Adrenal gland (tissue), 5 donors: ENCODE measurements at regions not wholly inside any gene's neighbourhood (a gene's known extent, or its start where the extent isn't known, plus 50 kb on each side); places are given as distances from the start of the nearest gene placed in this dataset.

Source experiments
- POLR2A ChIP-seq, 2 donors: fragments of 450-650 bp; IDR thresholded peaks; one replicate each; pipeline ENCODE4 v1.6.1; 2017; ENCODE audit warnings: antibody characterized with exemption in 2 of 2, mild to moderate bottlenecking in 2 of 2, moderate library complexity in 1 of 2
- TF ChIP-seq, protein P1 (sequence below), 6 experiments: fragments of 450-650 bp in 4 of 6; fragments of 200-600 bp in 2 of 6; sonication (generic) in 1 of 6; IDR thresholded peaks; 1 replicate in 5 of 6; 2 replicates in 1 of 6; pipeline versions ENCODE4 v1.5.1 to v1.8.0; 2016 to 2021; ENCODE audit warnings: antibody characterized with exemption in 6 of 6, mild to moderate bottlenecking in 2 of 6, moderate library complexity in 1 of 6
- donor health status: DM: no; HTN: no; CAD: no.

DNA sequence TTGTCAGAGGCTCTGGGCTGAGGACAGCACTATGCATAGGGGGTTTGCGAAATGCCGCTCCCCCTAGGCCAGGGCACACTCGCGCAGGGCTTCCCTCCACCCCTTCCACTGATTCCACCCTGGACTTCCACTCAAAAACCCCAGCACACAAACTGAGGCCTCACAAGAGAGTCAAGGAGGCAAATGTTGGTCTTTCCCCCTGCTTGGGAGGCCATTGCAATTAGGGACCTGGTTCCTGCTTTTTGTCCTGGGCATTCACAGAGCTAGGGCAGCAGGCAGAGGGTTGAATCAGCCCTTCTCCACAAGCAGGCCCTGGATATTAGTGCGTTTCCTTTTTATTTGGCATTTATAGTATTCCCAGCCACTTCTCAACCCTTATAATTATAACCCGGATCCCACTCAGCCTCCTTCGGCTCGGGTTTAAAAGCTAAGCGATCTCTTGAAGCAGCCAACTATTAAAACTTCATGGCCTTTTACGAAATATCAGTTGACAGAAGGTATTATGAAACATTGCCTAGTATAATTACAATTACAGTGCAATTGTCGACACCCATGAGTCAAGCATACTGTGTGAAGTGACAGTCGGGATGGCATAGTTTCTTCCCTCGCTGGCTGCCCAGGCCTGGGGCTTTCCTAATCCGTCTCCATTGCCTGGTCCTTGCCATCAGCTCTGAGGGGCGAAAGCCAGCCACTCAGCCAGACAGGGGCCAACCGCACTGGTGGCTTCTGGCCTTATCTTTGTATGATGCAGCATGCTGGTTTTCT is 285.5 kb upstream of the MAP3K1 start:
- TF ChIP-seq POLR2A (IDR thresholded peaks at IDR 0.05), result no peak
- TF ChIP-seq, protein P1, sequence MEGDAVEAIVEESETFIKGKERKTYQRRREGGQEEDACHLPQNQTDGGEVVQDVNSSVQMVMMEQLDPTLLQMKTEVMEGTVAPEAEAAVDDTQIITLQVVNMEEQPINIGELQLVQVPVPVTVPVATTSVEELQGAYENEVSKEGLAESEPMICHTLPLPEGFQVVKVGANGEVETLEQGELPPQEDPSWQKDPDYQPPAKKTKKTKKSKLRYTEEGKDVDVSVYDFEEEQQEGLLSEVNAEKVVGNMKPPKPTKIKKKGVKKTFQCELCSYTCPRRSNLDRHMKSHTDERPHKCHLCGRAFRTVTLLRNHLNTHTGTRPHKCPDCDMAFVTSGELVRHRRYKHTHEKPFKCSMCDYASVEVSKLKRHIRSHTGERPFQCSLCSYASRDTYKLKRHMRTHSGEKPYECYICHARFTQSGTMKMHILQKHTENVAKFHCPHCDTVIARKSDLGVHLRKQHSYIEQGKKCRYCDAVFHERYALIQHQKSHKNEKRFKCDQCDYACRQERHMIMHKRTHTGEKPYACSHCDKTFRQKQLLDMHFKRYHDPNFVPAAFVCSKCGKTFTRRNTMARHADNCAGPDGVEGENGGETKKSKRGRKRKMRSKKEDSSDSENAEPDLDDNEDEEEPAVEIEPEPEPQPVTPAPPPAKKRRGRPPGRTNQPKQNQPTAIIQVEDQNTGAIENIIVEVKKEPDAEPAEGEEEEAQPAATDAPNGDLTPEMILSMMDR (IDR thresholded peaks at IDR 0.05), result no peak
